Natural killer cell (primary cell): ENCODE measurements at regions not wholly inside any gene's neighbourhood (a gene's known extent, or its start where the extent isn't known, plus 50 kb on each side); places are given as distances from the start of the nearest gene placed in this dataset.

Experiments used
- ATAC-seq, 3 donors: fragments of 150-1000 bp in 2 of 3; fragments of 200-7000 bp in 1 of 3; cut with Tn5 transposase; 1 replicate in 1 of 3; 2 replicates in 2 of 3; pipeline ENCODE4 v1.10.0; 2021; ENCODE audit warnings: mild to moderate bottlenecking in 2 of 3, moderate library complexity in 2 of 3
- DNase-seq, 2 donors: peaks; one replicate each; pipeline versions ENCODE4 v3.0.0 to v3.0.0-alpha.2; 2013 to 2021; ENCODE audit warnings: mixed read lengths in 1 of 2
- H3K27ac ChIP-seq: one replicate; pipeline ENCODE4 v1.5.1; 2013; ENCODE audit warnings: mild to moderate bottlenecking, low read length
- H3K27me3 ChIP-seq: one replicate; pipeline ENCODE4 v1.6.1; 2013; ENCODE audit warnings: low read length; ENCODE audit not compliant: control insufficient read depth, insufficient read depth
- H3K36me3 ChIP-seq: one replicate; pipeline ENCODE4 v1.6.1; 2013; ENCODE audit warnings: low read length; ENCODE audit not compliant: control insufficient read depth, insufficient read depth
- H3K4me1 ChIP-seq: one replicate; pipeline ENCODE4 v1.6.1; 2013; ENCODE audit warnings: low read length; ENCODE audit not compliant: control insufficient read depth, insufficient read depth
- H3K4me3 ChIP-seq: one replicate; pipeline ENCODE4 v1.5.1; 2013; ENCODE audit warnings: low read length
- H3K9me3 ChIP-seq: one replicate; pipeline ENCODE4 v1.6.1; 2013; ENCODE audit warnings: low read length; ENCODE audit not compliant: control insufficient read depth, insufficient read depth
- H3K27ac Mint-ChIP-seq, 2 donors: one replicate each; pipeline ENCODE4 v1.8.0; 2022; ENCODE audit warnings: mild to moderate bottlenecking in 2 of 2, mixed read lengths in 2 of 2, moderate library complexity in 1 of 2
- H3K27me3 Mint-ChIP-seq, 2 donors: one replicate each; pipeline ENCODE4 v1.8.0; 2022; ENCODE audit warnings: low read depth in 2 of 2, mixed read lengths in 2 of 2
- H3K36me3 Mint-ChIP-seq: one replicate; pipeline ENCODE4 v1.8.0; 2022; ENCODE audit warnings: mixed read lengths
- H3K4me1 Mint-ChIP-seq, 2 donors: one replicate each; pipeline ENCODE4 v1.8.0; 2022; ENCODE audit warnings: mixed read lengths in 2 of 2
- H3K4me3 Mint-ChIP-seq: one replicate; pipeline ENCODE4 v1.8.0; 2022; ENCODE audit warnings: mild to moderate bottlenecking, moderate library complexity, mixed read lengths
- H3K9me3 Mint-ChIP-seq, 2 donors: one replicate each; pipeline ENCODE4 v1.8.0; 2022; ENCODE audit warnings: mixed read lengths in 2 of 2
- CTCF ChIP-seq: fragments of 200-600 bp; IDR thresholded peaks from one replicate; pipeline ENCODE4 v1.8.0; 2022; ENCODE audit warnings: antibody characterized with exemption
- WGBS: methylation state at CpG from one replicate; pipeline ENCODE4 v1.1.7; 2013; ENCODE audit warnings: missing lambda C conversion rate; ENCODE audit not compliant: insufficient coverage; 5-methylcytosine and 5-hydroxymethylcytosine counted together
- intact Hi-C: fragments of 100-400 bp; cut with micrococcal nuclease; formaldehyde crosslinking; loops from one replicate; pipeline ENCODE4 v1.14.2; 2022

- H3K4me3 Mint-ChIP-seq: no peak overlapping the region
- DNase-seq (no peak), ATAC-seq (no peak)
- Histone ChIP-seq H3K27ac (no peak overlapping the region), H3K4me1 (no peaks in the 10 kb centered on the region), H3K27me3 (no peaks in the 10 kb centered on the region), H3K9me3 (no peaks in the 10 kb centered on the region), H3K4me3 (no peak overlapping the region), H3K36me3 (no peaks in the 10 kb centered on the region)
- no peaks in the 10 kb centered on the region for H3K36me3 Mint-ChIP-seq
- no peak overlapping the region for H3K27ac Mint-ChIP-seq
- H3K9me3 Mint-ChIP-seq: no peaks in the 10 kb centered on the region
- H3K27me3 Mint-ChIP-seq: no peaks in the 10 kb centered on the region
- no peaks in the 10 kb centered on the region for H3K4me1 Mint-ChIP-seq
- WGBS: 89% methylated on average over 5 of the region's 7 CpGs
- intact Hi-C loops: no loop called here
- TF ChIP-seq CTCF: no peak
Observed at GRCh38 chr20:22931653-22932608, 103.2 kb upstream of the SSTR4 start.

GRCh38 chr20:22939181-22939580, 95.9 kb upstream of the SSTR4 start:
- Mint-ChIP-seq H3K4me1 (no peaks in the 10 kb centered on the region), H3K36me3 (no peaks in the 10 kb centered on the region), H3K27me3 (peaks cover 0 to 4% of the 10 kb centered on the region in 2 donors), H3K4me3 (no peak overlapping the region), H3K27ac (no peak overlapping the region), H3K9me3 (no peaks in the 10 kb centered on the region)
- Histone ChIP-seq H3K4me1 (no peaks in the 10 kb centered on the region), H3K27ac (no peak overlapping the region), H3K9me3 (no peaks in the 10 kb centered on the region), H3K4me3 (no peak overlapping the region), H3K36me3 (no peaks in the 10 kb centered on the region), H3K27me3 (no peaks in the 10 kb centered on the region)
- no peak for TF ChIP-seq CTCF
- DNase-seq (no peak), ATAC-seq (no peak)
- intact Hi-C loops: no loop called here
- 84% methylated on average over 3 of the region's 3 CpGs for WGBS

- Mint-ChIP-seq H3K9me3 (no peaks in the 10 kb centered on the region), H3K27ac (no peak overlapping the region), H3K4me3 (no peak overlapping the region), H3K4me1 (no peaks in the 10 kb centered on the region), H3K36me3 (no peaks in the 10 kb centered on the region), H3K27me3 (peaks cover 0 to 4% of the 10 kb centered on the region in 2 donors)
- Histone ChIP-seq H3K27ac (no peak overlapping the region), H3K27me3 (no peaks in the 10 kb centered on the region), H3K4me1 (no peaks in the 10 kb centered on the region), H3K9me3 (no peaks in the 10 kb centered on the region), H3K4me3 (no peak overlapping the region), H3K36me3 (no peaks in the 10 kb centered on the region)
- intact Hi-C loops: no loop called here
- WGBS: 90% methylated on average over 4 of the region's 4 CpGs
- DNase-seq: no peak
- no peak for TF ChIP-seq CTCF
- no peak for ATAC-seq
Observed at GRCh38 chr20:22940350-22940749, 94.8 kb upstream of the SSTR4 start.
